ENCODE measurements at regions not wholly inside any gene's neighbourhood (a gene's known extent, or its start where the extent isn't known, plus 50 kb on each side); places are given as distances from the start of the nearest gene placed in this dataset.

DNA sequence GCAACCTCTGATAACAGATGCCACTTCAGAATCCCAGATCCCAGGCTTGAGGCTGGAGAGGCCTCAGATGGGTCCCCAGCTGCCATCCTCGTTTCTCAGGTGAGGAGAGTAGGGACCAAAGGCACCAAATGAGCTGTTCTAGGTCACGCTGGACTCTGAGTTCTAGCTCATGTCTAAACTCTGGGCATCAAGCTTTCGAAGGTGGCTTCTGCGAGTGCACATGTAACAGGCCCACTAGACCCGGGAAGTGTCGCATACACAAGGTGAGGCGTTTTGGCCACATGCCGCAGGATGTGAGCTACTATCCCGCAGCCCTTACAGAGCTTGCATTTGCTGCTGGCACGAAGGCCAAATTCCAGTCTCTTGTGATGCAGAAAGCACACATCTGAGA, 355.1 kb upstream of the SHH start:
- TF ChIP-seq GATA2 (IDR thresholded peaks at IDR 0.05; ENCODE audit: low read depth, low read length), result no peak
- no peak for TF ChIP-seq GATA3 (IDR thresholded peaks at IDR 0.05; ENCODE audit: low read depth, low read length)

All from SH-SY5Y (cell line).